ENCODE measurements at regions not wholly inside any gene's neighbourhood (a gene's known extent, or its start where the extent isn't known, plus 50 kb on each side); places are given as distances from the start of the nearest gene placed in this dataset.
A peak's percentile ranks its signal among the peaks of the same experiment; 100 is the strongest.

DNA sequence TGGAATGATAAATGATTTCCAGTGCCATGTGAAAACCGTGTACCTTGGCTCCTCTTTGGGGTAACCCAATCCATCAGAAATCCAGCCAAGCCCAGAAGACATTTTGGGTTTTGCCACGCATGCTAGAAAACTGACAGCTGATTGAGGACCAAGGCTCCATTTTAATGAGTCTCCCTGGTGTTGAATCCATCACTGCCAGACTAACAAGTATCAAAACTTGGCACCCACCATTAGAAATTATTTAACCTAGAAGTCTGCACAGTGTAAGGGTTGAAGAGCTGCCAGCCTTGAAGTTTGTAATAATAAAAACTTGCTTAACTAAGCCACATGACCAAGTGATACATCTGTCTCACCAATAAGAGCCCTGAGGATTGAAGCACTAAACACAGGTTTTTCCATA, 369.9 kb downstream of the DNAH5 start:
- no peak overlapping the region for H3K27ac ChIP-seq
- no peaks in the 10 kb centered on the region for H3K27me3 ChIP-seq
- no peak for DNase-seq (ENCODE audit: low spot score)
- WGBS (ENCODE audit: low lambda C conversion rate, missing lambda C conversion rate), result 95% methylated on average over 2 of the region's 2 CpGs
- no peaks in the 10 kb centered on the region for H3K9me2 ChIP-seq (replicated peaks; ENCODE audit: insufficient read depth)
- H3K4me3 ChIP-seq, result no peak overlapping the region
- H3K4me1 ChIP-seq (ENCODE audit: insufficient read depth), result no peaks in the 10 kb centered on the region
- H3K79me2 ChIP-seq, result no peaks in the 10 kb centered on the region
- no peak for TF ChIP-seq EZH2phosphoT487 (IDR thresholded peaks at IDR 0.05; ENCODE audit: low read depth, severe bottlenecking, unreplicated experiment)
- TF ChIP-seq, protein P1, sequence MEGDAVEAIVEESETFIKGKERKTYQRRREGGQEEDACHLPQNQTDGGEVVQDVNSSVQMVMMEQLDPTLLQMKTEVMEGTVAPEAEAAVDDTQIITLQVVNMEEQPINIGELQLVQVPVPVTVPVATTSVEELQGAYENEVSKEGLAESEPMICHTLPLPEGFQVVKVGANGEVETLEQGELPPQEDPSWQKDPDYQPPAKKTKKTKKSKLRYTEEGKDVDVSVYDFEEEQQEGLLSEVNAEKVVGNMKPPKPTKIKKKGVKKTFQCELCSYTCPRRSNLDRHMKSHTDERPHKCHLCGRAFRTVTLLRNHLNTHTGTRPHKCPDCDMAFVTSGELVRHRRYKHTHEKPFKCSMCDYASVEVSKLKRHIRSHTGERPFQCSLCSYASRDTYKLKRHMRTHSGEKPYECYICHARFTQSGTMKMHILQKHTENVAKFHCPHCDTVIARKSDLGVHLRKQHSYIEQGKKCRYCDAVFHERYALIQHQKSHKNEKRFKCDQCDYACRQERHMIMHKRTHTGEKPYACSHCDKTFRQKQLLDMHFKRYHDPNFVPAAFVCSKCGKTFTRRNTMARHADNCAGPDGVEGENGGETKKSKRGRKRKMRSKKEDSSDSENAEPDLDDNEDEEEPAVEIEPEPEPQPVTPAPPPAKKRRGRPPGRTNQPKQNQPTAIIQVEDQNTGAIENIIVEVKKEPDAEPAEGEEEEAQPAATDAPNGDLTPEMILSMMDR (IDR thresholded peaks at IDR 0.05; ENCODE audit: poor library complexity), result no peak
- TF ChIP-seq EZH2 (IDR thresholded peaks at IDR 0.05; ENCODE audit: borderline replicate concordance), result no peak
- no peak overlapping the region for H2AFZ ChIP-seq
- H3K9me3 ChIP-seq (ENCODE audit: low read depth), result no peaks in the 10 kb centered on the region
- no peaks in the 10 kb centered on the region for H3K36me3 ChIP-seq (replicated peaks; ENCODE audit: insufficient read depth, low read depth)
- H4K20me1 ChIP-seq (ENCODE audit: insufficient read depth, poor library complexity, severe bottlenecking), result no peaks in the 10 kb centered on the region
- no peak overlapping the region for H3K4me2 ChIP-seq

DNA sequence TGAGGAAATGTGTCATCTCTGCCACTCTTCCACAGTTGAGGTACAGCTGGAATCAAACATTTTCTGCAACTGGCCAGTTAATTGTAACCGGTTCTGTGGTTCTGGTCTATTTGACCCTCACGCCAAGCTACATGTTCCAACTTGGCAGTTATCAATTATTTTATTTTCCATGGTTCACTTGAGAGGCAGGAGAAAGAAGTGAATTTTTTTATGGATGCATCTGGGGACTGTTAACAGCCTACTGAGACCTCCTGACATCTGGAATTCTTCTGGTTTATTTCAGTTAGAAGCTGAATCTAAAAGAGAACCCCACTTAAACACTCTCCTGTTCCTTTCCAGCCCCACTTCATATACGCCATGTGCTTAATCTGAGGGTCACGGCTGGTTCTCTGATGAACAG, 372.3 kb downstream of the DNAH5 start:
- Histone ChIP-seq H3K4me2 (no peak overlapping the region), H3K79me2 (no peaks in the 10 kb centered on the region), H3K36me3 (replicated peaks; ENCODE audit: insufficient read depth, low read depth) (no peaks in the 10 kb centered on the region), H3K4me1 (ENCODE audit: insufficient read depth) (no peaks in the 10 kb centered on the region), H4K20me1 (ENCODE audit: insufficient read depth, poor library complexity, severe bottlenecking) (no peaks in the 10 kb centered on the region), H3K4me3 (no peak overlapping the region), H3K27ac (no peak overlapping the region), H3K9me3 (ENCODE audit: low read depth) (no peaks in the 10 kb centered on the region), H3K9me2 (replicated peaks; ENCODE audit: insufficient read depth) (no peaks in the 10 kb centered on the region), H3K27me3 (no peaks in the 10 kb centered on the region), H2AFZ (no peak overlapping the region)
- 56% methylated on average over 4 of the region's 4 CpGs for WGBS (ENCODE audit: low lambda C conversion rate, missing lambda C conversion rate)
- TF ChIP-seq, protein P1 (IDR thresholded peaks at IDR 0.05; ENCODE audit: poor library complexity), result no peak
- no peak for TF ChIP-seq EZH2 (IDR thresholded peaks at IDR 0.05; ENCODE audit: borderline replicate concordance)
- no peak for TF ChIP-seq EZH2phosphoT487 (IDR thresholded peaks at IDR 0.05; ENCODE audit: low read depth, severe bottlenecking, unreplicated experiment)
- DNase-seq (ENCODE audit: low spot score), result no peak

- Histone ChIP-seq H3K9me3 (ENCODE audit: low read depth) (no peaks in the 10 kb centered on the region), H3K79me2 (no peaks in the 10 kb centered on the region), H3K9me2 (replicated peaks; ENCODE audit: insufficient read depth) (no peaks in the 10 kb centered on the region), H3K27me3 (no peaks in the 10 kb centered on the region), H3K27ac (no peak overlapping the region), H3K36me3 (replicated peaks; ENCODE audit: insufficient read depth, low read depth) (no peaks in the 10 kb centered on the region), H2AFZ (no peak overlapping the region), H3K4me2 (no peak overlapping the region), H4K20me1 (ENCODE audit: insufficient read depth, poor library complexity, severe bottlenecking) (no peaks in the 10 kb centered on the region), H3K4me3 (no peak overlapping the region), H3K4me1 (ENCODE audit: insufficient read depth) (no peaks in the 10 kb centered on the region)
- no peak for DNase-seq (ENCODE audit: low spot score)
- TF ChIP-seq, protein P1 (IDR thresholded peaks at IDR 0.05; ENCODE audit: poor library complexity), result no peak
- 95% methylated on average over 3 of the region's 3 CpGs for WGBS (ENCODE audit: low lambda C conversion rate, missing lambda C conversion rate)
Observed at GRCh38 chr5:13569090-13569715, 375.3 kb downstream of the DNAH5 start.

GRCh38 chr5:13567819-13568218, 376.7 kb downstream of the DNAH5 start:
- Histone ChIP-seq H3K4me2 (no peak overlapping the region), H4K20me1 (ENCODE audit: insufficient read depth, poor library complexity, severe bottlenecking) (no peaks in the 10 kb centered on the region), H3K36me3 (replicated peaks; ENCODE audit: insufficient read depth, low read depth) (no peaks in the 10 kb centered on the region), H3K27ac (peak overlapping the region; percentile 43), H2AFZ (no peak overlapping the region), H3K9me2 (replicated peaks; ENCODE audit: insufficient read depth) (no peaks in the 10 kb centered on the region), H3K79me2 (no peaks in the 10 kb centered on the region), H3K4me3 (no peak overlapping the region), H3K4me1 (ENCODE audit: insufficient read depth) (no peaks in the 10 kb centered on the region), H3K27me3 (no peaks in the 10 kb centered on the region), H3K9me3 (ENCODE audit: low read depth) (no peaks in the 10 kb centered on the region)
- no peak for TF ChIP-seq EZH2phosphoT487 (IDR thresholded peaks at IDR 0.05; ENCODE audit: low read depth, severe bottlenecking, unreplicated experiment)
- TF ChIP-seq, protein P1 (IDR thresholded peaks at IDR 0.05; ENCODE audit: poor library complexity), result no peak
- no peak for TF ChIP-seq EZH2 (IDR thresholded peaks at IDR 0.05; ENCODE audit: borderline replicate concordance)
- DNase-seq (ENCODE audit: low spot score), result no peak

Data from hepatocyte (in vitro differentiated cells).